Left forelimb (tissue), 1 donor: ENCODE measurements at regions not wholly inside any gene's neighbourhood (a gene's known extent, or its start where the extent isn't known, plus 50 kb on each side); places are given as distances from the start of the nearest gene placed in this dataset.

ENCODE experiments used
- DNase-seq: peaks from one replicate; pipeline ENCODE4 v3.0.0-alpha.2; 2018; ENCODE audit warnings: low spot score

- no peak for DNase-seq
Measured at GRCh38 chr20:60126975-60127374, 168.8 kb downstream of the CDH26 start.

GRCh38 chr20:60131375-60131774 is 173.2 kb downstream of the CDH26 start:
- no peak for DNase-seq

GRCh38 chr20:60132162-60132826 is 174.1 kb downstream of the CDH26 start:
- DNase-seq = no peak

- no peak for DNase-seq
Measured at GRCh38 chr20:60132827-60133670, 174.8 kb downstream of the CDH26 start.

- DNase-seq = no peak
Measured at GRCh38 chr20:60135276-60135675, 177.1 kb downstream of the CDH26 start.

GRCh38 chr20:60136645-60137401 is 178.6 kb downstream of the CDH26 start:
- no peak for DNase-seq

- no peak for DNase-seq
Measured at GRCh38 chr20:60137657-60138245, 179.5 kb downstream of the CDH26 start.

GRCh38 chr20:60138256-60139220 is 180.3 kb downstream of the CDH26 start:
- no peak for DNase-seq

- DNase-seq = no peak
Measured at GRCh38 chr20:60139663-60140446, 181.6 kb downstream of the CDH26 start.

- no peak for DNase-seq
Measured at GRCh38 chr20:60142587-60142986, 184.4 kb downstream of the CDH26 start.

GRCh38 chr20:60143261-60143842 is 185.1 kb downstream of the CDH26 start:
- DNase-seq = no peak

- DNase-seq = no peak
Measured at GRCh38 chr20:60144404-60144803, 186.2 kb downstream of the CDH26 start.

GRCh38 chr20:60144974-60145527 is 186.8 kb downstream of the CDH26 start:
- no peak for DNase-seq

- DNase-seq = no peak
Measured at GRCh38 chr20:60147004-60147403, 188.8 kb downstream of the CDH26 start.

- no peak for DNase-seq
Measured at GRCh38 chr20:60148885-60149284, 190.7 kb downstream of the CDH26 start.

- DNase-seq = no peak
Measured at GRCh38 chr20:60152792-60153191, 194.6 kb downstream of the CDH26 start.

- no peak for DNase-seq
Measured at GRCh38 chr20:60160451-60161145, 202.4 kb downstream of the CDH26 start.

- no peak for DNase-seq
Measured at GRCh38 chr20:60167812-60168211, 209.6 kb downstream of the CDH26 start.

- no peak for DNase-seq
Measured at GRCh38 chr20:60168963-60169362, 210.7 kb downstream of the CDH26 start.
